Activated CD4-positive, CD25-positive, alpha-beta regulatory T cell (primary cell): ENCODE measurements at regions not wholly inside any gene's neighbourhood (a gene's known extent, or its start where the extent isn't known, plus 50 kb on each side); places are given as distances from the start of the nearest gene placed in this dataset.

Experiments used
- DNase-seq, 4 experiments: peaks; one replicate each; lab custom pipeline; 2025; lab: John Stamatoyannopoulos, UW

- DNase-seq = no peak
Measured at GRCh38 chr11:82373781-82374542, 359.7 kb downstream of the FAM181B start.

- DNase-seq = no peak
Measured at GRCh38 chr11:82365351-82365750, 368.3 kb downstream of the FAM181B start.

GRCh38 chr11:82356316-82356715 lies 377.3 kb downstream of the FAM181B start:
- DNase-seq = no peak

- no peak for DNase-seq
Measured at GRCh38 chr11:82355313-82355823, 378.3 kb downstream of the FAM181B start.

GRCh38 chr11:82326853-82327252 lies 406.8 kb downstream of the FAM181B start:
- no peak for DNase-seq

- DNase-seq = no peak
Measured at GRCh38 chr11:82321206-82321605, 412.5 kb downstream of the FAM181B start.

GRCh38 chr11:82315093-82315492 lies 418.6 kb downstream of the FAM181B start:
- DNase-seq = no peak

GRCh38 chr11:82308979-82309378 lies 424.7 kb downstream of the FAM181B start:
- DNase-seq = no peak

- DNase-seq = no peak
Measured at GRCh38 chr11:82305123-82305522, 428.5 kb downstream of the FAM181B start.

GRCh38 chr11:82303671-82304070 lies 430.0 kb downstream of the FAM181B start:
- DNase-seq = no peak

- no peak for DNase-seq
Measured at GRCh38 chr11:82288471-82288870, 445.2 kb downstream of the FAM181B start.

- no peak for DNase-seq
Measured at GRCh38 chr11:82270870-82271269, 462.8 kb downstream of the FAM181B start.

- DNase-seq = no peak
Measured at GRCh38 chr11:82268627-82269026, 465.0 kb downstream of the FAM181B start.

GRCh38 chr11:82267186-82267585 lies 466.5 kb downstream of the FAM181B start:
- DNase-seq = no peak

- DNase-seq = no peak
Measured at GRCh38 chr11:82261367-82261766, 472.3 kb downstream of the FAM181B start.

- DNase-seq = no peak
Measured at GRCh38 chr11:82250047-82250446, 483.6 kb downstream of the FAM181B start.

- DNase-seq = no peak
Measured at GRCh38 chr11:82246926-82247325, 486.7 kb downstream of the FAM181B start.

GRCh38 chr11:82239498-82239897 lies 494.2 kb downstream of the FAM181B start:
- no peak for DNase-seq

GRCh38 chr11:82234256-82234655 lies 499.4 kb downstream of the FAM181B start:
- DNase-seq = no peak

- no peak for DNase-seq
Measured at GRCh38 chr11:82233201-82233600, 500.5 kb downstream of the FAM181B start.

GRCh38 chr11:82229341-82229740 lies 504.3 kb downstream of the FAM181B start:
- DNase-seq = no peak

GRCh38 chr11:82225930-82226329 lies 507.7 kb downstream of the FAM181B start:
- no peak for DNase-seq

- no peak for DNase-seq
Measured at GRCh38 chr11:82225502-82225901, 508.2 kb downstream of the FAM181B start.
